ENCODE measurements at regions not wholly inside any gene's neighbourhood (a gene's known extent, or its start where the extent isn't known, plus 50 kb on each side); places are given as distances from the start of the nearest gene placed in this dataset.

GRCh38 chr2:8300905-8301304, 381.0 kb upstream of the ID2 start:
- Histone ChIP-seq H3K4me1 (no peaks in the 10 kb centered on the region), H3K27me3 (no peaks in the 10 kb centered on the region), H3K27ac (no peak overlapping the region), H3K36me3 (no peaks in the 10 kb centered on the region), H3K9me3 (no peaks in the 10 kb centered on the region), H3K4me3 (no peak overlapping the region)
- DNase-seq (no peak), ATAC-seq (no peak)
- intact Hi-C loops (cut with DNase I; ENCODE audit: low total_unique reads): no loop called here
- in situ Hi-C loops (cut with MboI; ENCODE audit: low sequenced_read_pairs in 4 of 4): no loop called here
- no peak for TF ChIP-seq CTCF (IDR thresholded peaks at IDR 0.05 in 4 of 5, conservative IDR thresholded peaks at IDR 0.05 in 1 of 5)
- no peak for TF ChIP-seq POLR2A (IDR thresholded peaks at IDR 0.05)

GRCh38 chr2:8303322-8303832, 378.5 kb upstream of the ID2 start:
- Histone ChIP-seq H3K9me3 (no peaks in the 10 kb centered on the region), H3K27ac (no peak overlapping the region), H3K36me3 (no peaks in the 10 kb centered on the region), H3K27me3 (no peaks in the 10 kb centered on the region), H3K4me1 (no peaks in the 10 kb centered on the region), H3K4me3 (no peak overlapping the region)
- TF ChIP-seq POLR2A (IDR thresholded peaks at IDR 0.05): no peak
- TF ChIP-seq CTCF (IDR thresholded peaks at IDR 0.05 in 4 of 5, conservative IDR thresholded peaks at IDR 0.05 in 1 of 5): no peak
- peak; percentile 40 to 62 for DNase-seq
- intact Hi-C loops (cut with DNase I; ENCODE audit: low total_unique reads): no loop called here
- in situ Hi-C loops (cut with MboI; ENCODE audit: low sequenced_read_pairs in 4 of 4): no loop called here
- peak; percentile 13 to 38 for ATAC-seq

GRCh38 chr2:8304821-8305766, 376.8 kb upstream of the ID2 start:
- no peak for DNase-seq
- intact Hi-C loops (cut with DNase I; ENCODE audit: low total_unique reads) (no loop called here), in situ Hi-C loops (cut with MboI; ENCODE audit: low sequenced_read_pairs in 4 of 4) (no loop called here)
- ATAC-seq: no peak
- H3K27ac ChIP-seq: no peak overlapping the region
- H3K36me3 ChIP-seq: no peaks in the 10 kb centered on the region
- H3K4me1 ChIP-seq: no peaks in the 10 kb centered on the region
- H3K9me3 ChIP-seq: no peaks in the 10 kb centered on the region
- no peak for TF ChIP-seq POLR2A (IDR thresholded peaks at IDR 0.05)
- TF ChIP-seq CTCF (IDR thresholded peaks at IDR 0.05 in 4 of 5, conservative IDR thresholded peaks at IDR 0.05 in 1 of 5): no peak
- H3K27me3 ChIP-seq: no peaks in the 10 kb centered on the region
- no peak overlapping the region for H3K4me3 ChIP-seq

GRCh38 chr2:8306530-8307351, 375.1 kb upstream of the ID2 start:
- intact Hi-C loops (cut with DNase I; ENCODE audit: low total_unique reads): no loop called here
- DNase-seq: no peak
- no peak overlapping the region for H3K27ac ChIP-seq

More at GRCh38 chr2:8306530-8307351, 375.1 kb upstream of the ID2 start:
- Histone ChIP-seq H3K9me3 (no peaks in the 10 kb centered on the region), H3K4me3 (no peak overlapping the region), H3K4me1 (no peaks in the 10 kb centered on the region), H3K36me3 (no peaks in the 10 kb centered on the region), H3K27me3 (no peaks in the 10 kb centered on the region)
- no peak for TF ChIP-seq CTCF (IDR thresholded peaks at IDR 0.05 in 4 of 5, conservative IDR thresholded peaks at IDR 0.05 in 1 of 5)
- no peak for TF ChIP-seq POLR2A (IDR thresholded peaks at IDR 0.05)
- ATAC-seq: no peak
- in situ Hi-C loops (cut with MboI; ENCODE audit: low sequenced_read_pairs in 4 of 4): no loop called here
